CD4-positive, alpha-beta memory T cell (primary cell): ENCODE measurements at regions not wholly inside any gene's neighbourhood (a gene's known extent, or its start where the extent isn't known, plus 50 kb on each side); places are given as distances from the start of the nearest gene placed in this dataset.

Experiments used
- CTCF ChIA-PET: fragments of 350-600 bp; sonication (Branson Sonifier 250); formaldehyde crosslinking; loops from one replicate; lab custom pipeline; 2021; ENCODE audit warnings: inconsistent platforms; ENCODE audit not compliant: partially characterized antibody; lab: Charles Lee
- POLR2A ChIA-PET: fragments of 350-600 bp; sonication (Branson Sonifier 250); formaldehyde crosslinking; loops from one replicate; lab custom pipeline; 2021; ENCODE audit not compliant: partially characterized antibody; lab: Charles Lee
- DNase-seq, 5 donors: peaks; one replicate each; pipeline versions ENCODE4 v3.0.0 to v3.0.0-alpha.2; 2020 to 2022; ENCODE audit warnings: mixed read lengths in 1 of 5
- H3K27ac ChIP-seq: one replicate; pipeline ENCODE4 v1.7.0; 2013; ENCODE audit warnings: low read depth, low read length
- H3K27me3 ChIP-seq: 2 replicates; pipeline ENCODE4 v1.7.0; 2013; ENCODE audit warnings: mild to moderate bottlenecking, low read length, moderate library complexity; ENCODE audit not compliant: insufficient read depth
- H3K36me3 ChIP-seq: 2 replicates; pipeline ENCODE4 v1.7.0; 2013; ENCODE audit warnings: mild to moderate bottlenecking, low read length, moderate library complexity; ENCODE audit not compliant: insufficient read depth
- H3K4me1 ChIP-seq: 2 replicates; pipeline ENCODE4 v1.7.0; 2013; ENCODE audit warnings: mild to moderate bottlenecking, low read length, moderate library complexity; ENCODE audit not compliant: insufficient read depth
- H3K4me3 ChIP-seq, 2 donors: one replicate each; pipeline ENCODE4 v1.7.0; 2013; ENCODE audit warnings: low read length in 2 of 2, mild to moderate bottlenecking in 1 of 2
- H3K9me3 ChIP-seq, 2 donors: one replicate each; pipeline ENCODE4 v1.7.0; 2013; ENCODE audit warnings: low read length in 2 of 2, control low read depth in 1 of 2; ENCODE audit not compliant: control insufficient read depth in 1 of 2
- H3K27ac Mint-ChIP-seq, 7 donors: one replicate each; pipeline ENCODE4 v1.8.0; 2020 to 2021; ENCODE audit warnings: mixed read lengths in 7 of 7, mild to moderate bottlenecking in 6 of 7, inconsistent platforms in 3 of 7, moderate library complexity in 3 of 7
- H3K27me3 Mint-ChIP-seq, 2 donors: one replicate each; pipeline ENCODE4 v1.8.0; 2020 to 2021; ENCODE audit warnings: mixed read lengths in 2 of 2
- H3K36me3 Mint-ChIP-seq, 2 donors: one replicate each; pipeline ENCODE4 v1.8.0; 2020 to 2021; ENCODE audit warnings: mixed read lengths in 2 of 2, inconsistent platforms in 1 of 2, mild to moderate bottlenecking in 1 of 2
- H3K4me1 Mint-ChIP-seq, 4 donors: one replicate each; pipeline ENCODE4 v1.8.0; 2020 to 2021; ENCODE audit warnings: mixed read lengths in 4 of 4, mild to moderate bottlenecking in 1 of 4
- H3K4me3 Mint-ChIP-seq, 8 donors: one replicate each; pipeline ENCODE4 v1.8.0; 2020 to 2021; ENCODE audit warnings: mixed read lengths in 8 of 8, mild to moderate bottlenecking in 7 of 8, moderate library complexity in 6 of 8, inconsistent platforms in 3 of 8
- H3K9me3 Mint-ChIP-seq, 8 donors: one replicate each; pipeline ENCODE4 v1.8.0; 2020 to 2021; ENCODE audit warnings: mixed read lengths in 8 of 8, mild to moderate bottlenecking in 5 of 8, inconsistent platforms in 3 of 8, moderate library complexity in 1 of 8
- intact Hi-C: fragments of 100-400 bp; cut with micrococcal nuclease; formaldehyde crosslinking; loops from one replicate; pipeline ENCODE4 v1.15.1; 2023

GRCh38 chr12:31880340-31880739 lies 78.9 kb upstream of the RESF1 start:
- Mint-ChIP-seq H3K27me3 (no peaks in the 10 kb centered on the region), H3K4me3 (peak overlapping the region in 1 of 8 donors; percentile 31), H3K36me3 (peaks cover 7% of the 10 kb centered on the region in 2 donors), H3K4me1 (peaks cover 12 to 41% (median 25%) of the 10 kb centered on the region in 4 donors), H3K27ac (peak overlapping the region in 1 of 7 donors; percentile 30), H3K9me3 (peaks cover under 1 to 32% (median 14%) of the 10 kb centered on the region in 8 donors)
- no peak for DNase-seq
- ChIA-PET CTCF (interaction anchor here (0.8 to 2.0 kb wide), 3 partner anchors 9 to 13 kb away, joined by 3 to 6 read pairs (median 5); no protein-coding TSS in a partner anchor), POLR2A (interaction anchor here (0.8 to 0.9 kb wide), 2 partner anchors 79 to 151 kb away, joined by 3 read pairs; partner anchors contain the start of genes AMN1 and RESF1)
- no peak overlapping the region for H3K4me3 ChIP-seq
- H3K4me1 ChIP-seq, result peaks cover 19% of the 10 kb centered on the region
- intact Hi-C loops, result no loop called here
- no peaks in the 10 kb centered on the region for H3K36me3 ChIP-seq
- no peaks in the 10 kb centered on the region for H3K27me3 ChIP-seq
- no peak overlapping the region for H3K27ac ChIP-seq
- no peaks in the 10 kb centered on the region for H3K9me3 ChIP-seq

GRCh38 chr12:31877884-31878283 lies 81.3 kb upstream of the RESF1 start:
- H3K4me3 Mint-ChIP-seq, result peak overlapping the region in 1 of 8 donors; percentile 38
- ChIA-PET CTCF (interaction anchor here (1.1 to 1.4 kb wide), 3 partner anchors 12 to 54 kb away, joined by 3 to 4 read pairs (median 3); no protein-coding TSS in a partner anchor), POLR2A (interaction anchor here (1.1 to 6.1 kb wide), 4 partner anchors 8 to 81 kb away, joined by 3 to 44 read pairs (median 10); partner anchors contain the start of gene RESF1)
- no peak for DNase-seq
- peak overlapping the region in 3 of 7 donors; percentile 55 to 80 (median 76) for H3K27ac Mint-ChIP-seq
- intact Hi-C loops, result loop anchor here (5.0 kb wide), 2 partner anchors 46 to 79 kb away; partner anchors contain the start of gene RESF1
- no peaks in the 10 kb centered on the region for H3K27me3 Mint-ChIP-seq
- peaks cover 3 to 8% of the 10 kb centered on the region in 2 donors for H3K36me3 Mint-ChIP-seq
- Histone ChIP-seq H3K4me1 (peaks cover 33% of the 10 kb centered on the region), H3K9me3 (no peaks in the 10 kb centered on the region), H3K27ac (no peak overlapping the region), H3K4me3 (no peak overlapping the region), H3K36me3 (no peaks in the 10 kb centered on the region), H3K27me3 (no peaks in the 10 kb centered on the region)
- H3K9me3 Mint-ChIP-seq, result peaks cover 0 to 20% (median 3%) of the 10 kb centered on the region in 8 donors
- H3K4me1 Mint-ChIP-seq, result peaks cover 27 to 61% (median 40%) of the 10 kb centered on the region in 4 donors

GRCh38 chr12:31876568-31877424 lies 82.4 kb upstream of the RESF1 start:
- Histone ChIP-seq H3K27ac (no peak overlapping the region), H3K4me1 (peaks cover 33% of the 10 kb centered on the region), H3K27me3 (no peaks in the 10 kb centered on the region), H3K4me3 (no peak overlapping the region), H3K36me3 (no peaks in the 10 kb centered on the region), H3K9me3 (no peaks in the 10 kb centered on the region)
- peaks cover 31 to 66% (median 47%) of the 10 kb centered on the region in 4 donors for H3K4me1 Mint-ChIP-seq
- POLR2A ChIA-PET, result interaction anchor here (0.6 to 6.1 kb wide), 8 partner anchors 9 to 82 kb away, joined by 3 to 44 read pairs (median 5); partner anchors contain the start of gene RESF1
- H3K9me3 Mint-ChIP-seq, result peaks cover 0 to 23% (median 5%) of the 10 kb centered on the region in 8 donors
- H3K27me3 Mint-ChIP-seq, result no peaks in the 10 kb centered on the region
- H3K27ac Mint-ChIP-seq, result peak overlapping the region; percentile 71 to 87 (median 80)
- no peak for DNase-seq
- peaks cover 8% of the 10 kb centered on the region in 2 donors for H3K36me3 Mint-ChIP-seq
- intact Hi-C loops, result loop anchor here (5.0 kb wide), 2 partner anchors 44 to 81 kb away; partner anchors contain the start of gene RESF1
- H3K4me3 Mint-ChIP-seq, result peak overlapping the region in 3 of 8 donors; percentile 21 to 51 (median 44)
- CTCF ChIA-PET, result interaction anchor here (1.1 to 1.4 kb wide), 2 partner anchors 13 to 56 kb away, joined by 3 to 4 read pairs; no protein-coding TSS in a partner anchor

GRCh38 chr12:31875609-31875964 lies 83.6 kb upstream of the RESF1 start:
- Mint-ChIP-seq H3K4me3 (peak overlapping the region in 6 of 8 donors; percentile 27 to 81 (median 76)), H3K27me3 (no peaks in the 10 kb centered on the region), H3K36me3 (peaks cover 8% of the 10 kb centered on the region in 2 donors), H3K9me3 (peaks cover 0 to 23% (median 6%) of the 10 kb centered on the region in 8 donors), H3K27ac (peak overlapping the region; percentile 95 to 99 (median 98)), H3K4me1 (peaks cover 31 to 66% (median 49%) of the 10 kb centered on the region in 4 donors)
- H3K27ac ChIP-seq, result peak overlapping the region; percentile 77
- H3K9me3 ChIP-seq, result no peaks in the 10 kb centered on the region
- no peaks in the 10 kb centered on the region for H3K27me3 ChIP-seq
- no peak for DNase-seq
- no peaks in the 10 kb centered on the region for H3K36me3 ChIP-seq
- intact Hi-C loops, result loop anchor here (1.0 to 5.0 kb wide), 3 partner anchors 21 to 82 kb away; partner anchors contain the start of gene RESF1
- ChIA-PET CTCF (interaction anchor here (1.2 to 1.5 kb wide), 2 partner anchors 13 to 146 kb away, joined by 3 to 6 read pairs; no protein-coding TSS in a partner anchor), POLR2A (interaction anchor here (1.0 to 6.1 kb wide), 12 partner anchors 12 to 106 kb away, joined by 3 to 44 read pairs (median 5); partner anchors contain the start of gene RESF1)
- H3K4me1 ChIP-seq, result peaks cover 33% of the 10 kb centered on the region
- H3K4me3 ChIP-seq, result peak overlapping the region in 1 of 2 donors; percentile 9

- Mint-ChIP-seq H3K4me3 (peak overlapping the region in 7 of 8 donors; percentile 27 to 81 (median 75)), H3K9me3 (peaks cover 0 to 23% (median 6%) of the 10 kb centered on the region in 8 donors), H3K4me1 (peaks cover 31 to 64% (median 49%) of the 10 kb centered on the region in 4 donors), H3K36me3 (peaks cover 8% of the 10 kb centered on the region in 2 donors), H3K27me3 (no peaks in the 10 kb centered on the region), H3K27ac (peak overlapping the region; percentile 95 to 99 (median 98))
- Histone ChIP-seq H3K36me3 (no peaks in the 10 kb centered on the region), H3K4me3 (peak overlapping the region in 1 of 2 donors; percentile 9), H3K27me3 (no peaks in the 10 kb centered on the region), H3K27ac (peak overlapping the region; percentile 77), H3K9me3 (no peaks in the 10 kb centered on the region), H3K4me1 (peaks cover 33% of the 10 kb centered on the region)
- intact Hi-C loops, result loop anchor here (1.0 to 5.0 kb wide), 3 partner anchors 21 to 82 kb away; partner anchors contain the start of gene RESF1
- CTCF ChIA-PET, result interaction anchor here (0.6 to 2.1 kb wide), 4 partner anchors 13 to 146 kb away, joined by 3 to 8 read pairs (median 4); no protein-coding TSS in a partner anchor
- POLR2A ChIA-PET, result interaction anchor here (0.6 to 6.1 kb wide), 20 partner anchors 12 to 216 kb away, joined by 3 to 44 read pairs (median 5); partner anchors contain the start of genes AMN1, ETFBKMT and RESF1
- peak; percentile 62 to 88 (median 73) for DNase-seq
Observed at GRCh38 chr12:31874961-31875608, 84.1 kb upstream of the RESF1 start.

GRCh38 chr12:31872831-31873604 lies 86.2 kb upstream of the RESF1 start:
- Mint-ChIP-seq H3K9me3 (peaks cover 0 to 13% (median 4%) of the 10 kb centered on the region in 8 donors), H3K27ac (peak overlapping the region; percentile 30 to 86 (median 56)), H3K4me1 (peaks cover 26 to 54% (median 39%) of the 10 kb centered on the region in 4 donors), H3K4me3 (peak overlapping the region in 1 of 8 donors; percentile 31), H3K27me3 (no peaks in the 10 kb centered on the region), H3K36me3 (peaks cover 5 to 6% of the 10 kb centered on the region in 2 donors)
- Histone ChIP-seq H3K27me3 (no peaks in the 10 kb centered on the region), H3K9me3 (no peaks in the 10 kb centered on the region), H3K36me3 (no peaks in the 10 kb centered on the region), H3K4me3 (no peak overlapping the region), H3K27ac (no peak overlapping the region), H3K4me1 (peaks cover 29% of the 10 kb centered on the region)
- intact Hi-C loops, result no loop called here
- POLR2A ChIA-PET, result interaction anchor here (1.3 to 6.1 kb wide), 4 partner anchors 17 to 88 kb away, joined by 5 to 44 read pairs (median 8); no protein-coding TSS in a partner anchor
- no peak for DNase-seq
- CTCF ChIA-PET, result interaction anchor here (1.3 to 2.1 kb wide), 2 partner anchors 18 to 57 kb away, joined by 5 to 8 read pairs; no protein-coding TSS in a partner anchor
